OCI-LY1 (cell line): ENCODE measurements at regions not wholly inside any gene's neighbourhood (a gene's known extent, or its start where the extent isn't known, plus 50 kb on each side); places are given as distances from the start of the nearest gene placed in this dataset.

ENCODE experiments used
- CTCF ChIP-seq: fragments of 200-600 bp; sonication (generic), shearing (Covaris generic); IDR thresholded peaks from 2 replicates; pipeline ENCODE4 v1.5.1; 2017; ENCODE audit warnings: mild to moderate bottlenecking, antibody characterized with exemption, low read length, moderate library complexity, mixed read lengths
- EZH2 ChIP-seq: fragments of 200-600 bp; sonication (generic), shearing (Covaris generic); IDR thresholded peaks from 2 replicates; pipeline ENCODE4 v1.8.0; 2017; ENCODE audit warnings: borderline replicate concordance, mixed run types, mild to moderate bottlenecking, antibody characterized with exemption, low read length, moderate library complexity, mixed read lengths

- TF ChIP-seq EZH2 (no peak), CTCF (no peak)
Observed at GRCh38 chr9:82681809-82682208, 381.1 kb downstream of the RASEF start.
